ENCODE measurements at regions not wholly inside any gene's neighbourhood (a gene's known extent, or its start where the extent isn't known, plus 50 kb on each side); places are given as distances from the start of the nearest gene placed in this dataset.

- TF ChIP-seq CTCF (IDR thresholded peaks at IDR 0.05) (no peak), POLR2AphosphoS5 (IDR thresholded peaks at IDR 0.05) (no peak)
Measured at GRCh38 chr5:110063640-110064602, 374.2 kb downstream of the MAN2A1 start.
